ENCODE measurements at regions not wholly inside any gene's neighbourhood (a gene's known extent, or its start where the extent isn't known, plus 50 kb on each side); places are given as distances from the start of the nearest gene placed in this dataset.

DNA sequence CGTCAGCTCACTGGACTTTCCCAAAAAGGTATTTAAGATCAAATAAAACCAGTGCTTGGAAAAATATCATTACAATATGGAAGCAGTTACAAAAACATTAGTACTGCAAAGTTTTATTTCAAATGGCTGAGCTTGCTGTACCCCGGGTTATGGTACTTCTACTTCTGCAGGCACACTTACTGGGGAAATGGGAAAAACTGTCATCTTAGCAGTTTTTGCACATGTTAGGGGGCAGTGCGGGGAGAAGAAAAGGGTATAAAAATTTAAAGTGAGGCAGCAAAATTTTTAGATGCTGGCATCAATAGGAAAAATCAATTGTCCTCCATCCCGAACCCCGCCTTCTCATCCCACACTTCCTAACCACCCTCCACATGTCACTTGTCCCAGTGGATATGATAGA lies 133.4 kb downstream of the ATG4C start:
- DNase-seq: no peak

DNA sequence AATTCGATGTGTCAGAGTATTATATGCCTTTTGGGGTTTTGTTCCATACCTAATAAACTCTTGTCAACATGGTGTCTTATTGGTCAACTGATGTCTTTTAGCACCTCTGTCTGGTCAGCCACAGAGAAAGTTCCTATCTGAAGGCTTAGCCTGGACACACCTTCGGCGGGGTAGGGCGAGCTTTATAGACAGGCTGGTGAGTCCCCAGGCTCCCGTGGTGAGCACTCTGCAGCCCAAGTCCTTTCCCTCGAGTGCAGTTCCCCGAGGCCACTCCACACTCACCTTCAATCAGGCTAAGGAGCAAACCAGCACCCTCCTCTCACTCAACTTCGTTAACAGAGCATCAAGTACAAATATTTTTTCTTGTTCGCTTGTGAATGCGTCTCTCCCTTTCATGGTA lies 133.9 kb downstream of the ATG4C start:
- DNase-seq: no peak

DNA sequence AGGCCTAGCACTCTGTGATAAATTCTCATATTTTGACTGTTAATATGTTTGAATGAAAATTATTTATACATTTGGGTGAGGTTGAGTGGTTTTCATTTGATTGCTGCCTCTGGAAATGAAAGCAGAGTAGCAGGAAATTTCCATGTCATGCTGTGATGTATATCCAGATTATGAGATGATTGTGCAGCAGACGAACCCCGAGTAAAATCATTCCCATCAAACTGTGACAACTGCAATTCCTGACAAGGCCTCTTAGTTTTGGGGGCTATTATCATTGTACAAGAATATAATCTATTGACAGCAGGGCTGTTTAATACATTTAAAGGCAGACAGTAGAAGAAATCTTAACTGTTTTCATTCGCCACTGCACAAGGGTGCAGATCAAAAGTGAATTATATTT lies 134.8 kb downstream of the ATG4C start:
- DNase-seq: no peak

DNA sequence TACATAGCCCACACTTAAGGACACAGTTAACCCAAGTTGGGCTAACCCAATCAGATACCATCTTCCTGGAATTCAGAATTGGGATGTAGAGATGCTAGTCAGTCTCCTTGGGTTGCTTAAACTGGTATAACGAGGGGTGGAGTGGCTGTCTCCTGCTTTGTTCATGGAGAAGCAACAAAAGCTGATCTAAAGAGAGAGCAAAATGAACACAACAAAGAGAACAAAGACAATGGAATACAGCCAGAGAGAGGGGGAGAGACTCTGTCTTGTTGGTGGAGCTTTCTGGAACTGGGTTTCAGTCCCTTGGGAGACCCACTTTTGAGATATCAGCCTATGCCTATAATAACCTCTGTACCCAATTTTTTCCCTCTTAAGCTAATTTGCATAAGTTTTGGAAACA lies 138.1 kb downstream of the ATG4C start:
- no peak for DNase-seq

DNA sequence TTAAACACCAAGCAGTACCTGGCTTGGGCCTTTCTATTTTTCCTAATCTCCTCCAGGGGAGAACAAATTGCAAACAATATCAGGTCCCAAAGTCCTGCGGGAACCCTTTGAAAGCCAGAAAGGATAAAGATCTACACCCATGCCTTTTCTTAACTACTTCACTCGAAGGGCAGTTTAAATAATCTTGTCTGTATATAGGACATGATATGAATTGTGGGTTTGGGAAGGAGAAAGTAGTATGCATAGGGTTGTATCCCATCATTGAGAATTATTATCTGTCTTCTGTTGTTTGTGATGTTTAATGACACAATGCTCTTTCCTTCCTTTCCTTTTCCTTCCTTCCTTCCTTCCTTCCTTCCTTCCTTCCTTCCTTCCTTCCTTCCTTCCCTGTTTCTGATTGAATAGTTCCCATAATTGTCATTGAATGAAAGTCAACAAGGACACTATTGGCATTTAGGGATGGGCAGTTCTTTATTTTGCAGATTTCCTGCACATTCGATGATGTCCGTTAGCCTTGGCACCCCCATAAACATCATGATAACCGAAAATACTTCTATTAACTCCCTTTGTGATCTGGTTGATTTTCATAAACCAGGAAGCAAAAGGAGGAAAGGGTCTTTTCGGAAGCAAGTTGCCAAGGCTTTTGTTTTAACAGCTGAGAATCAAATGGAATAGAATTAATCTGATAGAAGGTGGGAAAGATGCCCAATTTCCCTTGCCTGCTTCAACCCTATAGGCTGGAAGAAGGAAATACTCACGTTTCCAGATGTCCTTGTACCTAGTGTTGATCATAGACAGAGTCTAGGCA lies 141.3 kb downstream of the ATG4C start:
- DNase-seq: no peak

DNA sequence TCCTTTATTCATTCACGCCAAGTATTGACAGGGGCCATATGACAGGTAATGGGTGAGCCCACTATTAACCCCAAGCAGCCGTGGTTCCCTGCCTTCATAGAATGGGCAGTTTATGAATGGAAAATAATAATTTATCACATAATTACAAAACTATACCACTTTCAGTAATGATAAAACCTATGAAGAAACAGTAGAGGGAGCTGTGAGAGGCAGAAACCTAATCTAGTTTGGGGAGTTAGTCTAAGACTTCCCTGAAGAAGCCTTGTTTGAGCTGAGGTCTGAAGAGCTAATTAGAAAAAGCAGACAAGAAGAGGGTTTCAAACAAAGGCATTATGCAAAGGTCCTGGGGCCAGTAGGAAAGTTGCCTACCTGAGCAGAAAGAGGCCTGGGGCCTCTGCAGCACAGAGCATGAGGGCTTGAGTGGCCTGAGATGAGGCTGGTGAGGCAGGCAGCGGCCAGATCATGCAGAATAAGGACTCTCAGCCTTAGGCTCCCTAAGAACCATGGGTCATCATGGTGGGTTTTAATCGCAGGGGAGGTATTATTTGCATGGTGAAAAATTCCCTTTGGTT lies 142.8 kb downstream of the ATG4C start:
- DNase-seq: no peak

DNA sequence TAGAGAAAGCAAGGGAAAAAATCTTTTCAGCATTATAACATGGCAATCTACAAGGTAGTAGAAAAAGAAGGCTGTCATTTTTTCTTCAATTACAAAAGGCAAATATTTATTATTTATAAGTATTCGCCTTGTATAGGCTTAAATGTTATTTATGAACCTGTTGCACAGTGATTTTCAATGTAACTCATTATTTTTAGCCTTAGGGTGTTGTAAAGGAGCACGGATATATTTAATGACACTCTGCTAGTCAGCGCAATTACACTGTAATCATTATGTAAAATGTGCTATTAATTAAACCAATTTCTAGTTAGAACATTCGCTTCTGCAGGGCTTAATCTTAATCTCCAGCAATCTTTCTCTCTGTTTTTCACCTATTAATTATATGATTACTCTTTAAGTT lies 145.0 kb downstream of the ATG4C start:
- no peak for DNase-seq

DNA sequence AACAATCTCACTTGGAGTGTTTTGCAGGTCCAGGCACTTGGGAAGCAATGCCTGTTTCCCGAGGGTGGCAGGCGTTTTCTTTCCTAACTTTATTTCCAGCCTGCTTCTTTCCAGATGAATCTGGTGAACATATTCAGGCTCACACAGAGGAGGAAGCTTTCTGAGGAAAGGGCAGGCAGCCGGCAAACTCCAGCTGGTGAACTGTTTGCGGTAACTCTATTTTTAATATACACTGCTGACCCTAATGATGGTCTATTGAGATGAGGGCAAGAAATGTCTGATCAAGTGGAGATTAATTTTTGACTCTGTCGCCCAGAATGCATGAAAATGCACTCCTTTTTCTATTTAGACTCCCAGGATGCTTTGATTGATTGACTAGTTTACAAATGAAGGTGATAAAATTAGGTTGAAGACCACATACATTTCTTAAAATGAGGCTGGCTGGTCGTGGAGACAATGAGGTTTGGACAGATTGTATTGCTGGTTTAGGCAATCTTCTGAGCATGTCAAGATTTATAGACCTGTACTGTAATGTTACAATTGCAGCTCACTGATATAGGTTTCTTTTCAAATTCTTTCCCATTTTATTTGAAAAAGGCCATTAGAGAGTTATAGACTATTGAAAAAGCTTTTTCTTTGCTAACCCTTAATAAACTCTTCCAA lies 153.8 kb downstream of the ATG4C start:
- no peak for DNase-seq

DNA sequence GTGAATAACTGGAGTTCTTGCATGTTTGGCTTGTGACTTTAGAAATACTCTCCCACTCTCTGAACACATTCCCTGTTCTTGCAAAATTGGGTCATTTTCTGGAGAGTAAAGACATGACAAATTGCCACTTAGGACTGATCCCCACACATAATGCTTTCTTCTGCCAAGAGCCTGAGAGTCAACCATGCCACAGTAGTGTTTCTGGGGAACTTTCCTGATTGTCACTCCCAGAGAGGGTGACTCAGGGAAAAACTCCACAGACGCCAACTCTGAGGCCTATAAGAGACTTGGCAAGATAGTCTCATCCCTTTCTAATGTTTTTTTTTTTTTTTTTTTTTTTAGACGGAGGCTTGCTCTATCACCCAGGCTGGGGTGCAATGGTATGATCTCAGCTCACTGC lies 157.8 kb downstream of the ATG4C start:
- DNase-seq: no peak

DNA sequence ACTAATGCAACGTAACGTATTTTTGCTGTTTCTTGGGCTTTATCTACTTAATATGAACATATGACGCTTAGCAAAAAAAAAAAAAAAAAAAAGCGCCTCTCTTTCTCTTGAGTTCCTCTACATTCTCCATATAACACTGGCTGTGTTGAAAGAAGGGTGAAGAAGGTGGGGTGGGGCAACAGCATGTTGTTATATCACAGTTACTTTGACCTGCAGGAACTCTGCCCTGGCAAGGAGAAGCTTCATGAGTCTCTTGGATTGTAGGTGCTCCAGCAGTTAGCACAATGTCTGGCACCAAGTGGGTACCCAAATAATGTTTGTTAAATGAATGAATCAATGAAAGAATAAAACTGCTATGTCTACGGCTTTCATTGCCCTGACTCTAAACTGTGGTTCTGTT lies 162.6 kb downstream of the ATG4C start:
- no peak for DNase-seq

DNA sequence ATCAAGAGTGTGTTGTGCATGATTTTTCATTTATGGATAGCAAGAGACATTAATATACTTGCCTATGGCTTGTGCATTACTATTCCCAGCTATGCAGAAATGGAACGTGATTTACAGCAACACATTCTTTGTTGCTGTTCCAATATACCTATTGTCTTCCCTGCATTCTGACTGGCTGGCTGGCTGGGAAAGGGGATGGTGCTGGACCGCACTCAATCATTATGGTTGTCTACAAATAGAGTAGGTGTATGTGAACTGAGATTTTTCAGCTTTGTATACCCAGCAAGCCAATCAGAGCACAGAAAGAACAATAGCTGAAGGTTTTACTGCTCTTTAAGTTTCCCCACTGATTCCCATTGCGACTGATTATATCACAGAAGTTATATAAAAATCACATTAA lies 167.5 kb downstream of the ATG4C start:
- DNase-seq: no peak

DNA sequence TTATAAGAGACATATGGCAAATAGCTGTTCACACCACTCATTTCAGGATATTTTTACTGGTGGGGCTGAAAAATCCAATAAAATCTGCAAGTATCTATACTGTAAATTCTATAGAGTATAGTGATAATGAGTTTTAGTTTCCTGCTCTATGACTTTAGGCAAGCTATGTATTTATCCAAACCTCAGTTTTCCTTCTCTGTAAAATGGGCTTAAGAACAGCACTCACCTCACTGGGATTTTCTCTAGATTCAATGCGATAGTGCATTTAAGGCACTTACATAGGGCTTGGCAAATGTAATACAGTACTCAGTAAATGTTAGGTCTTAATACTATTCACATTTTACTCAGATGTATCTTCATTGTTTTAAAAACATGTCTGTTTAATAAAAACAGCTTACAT lies 168.7 kb downstream of the ATG4C start:
- DNase-seq: no peak

DNA sequence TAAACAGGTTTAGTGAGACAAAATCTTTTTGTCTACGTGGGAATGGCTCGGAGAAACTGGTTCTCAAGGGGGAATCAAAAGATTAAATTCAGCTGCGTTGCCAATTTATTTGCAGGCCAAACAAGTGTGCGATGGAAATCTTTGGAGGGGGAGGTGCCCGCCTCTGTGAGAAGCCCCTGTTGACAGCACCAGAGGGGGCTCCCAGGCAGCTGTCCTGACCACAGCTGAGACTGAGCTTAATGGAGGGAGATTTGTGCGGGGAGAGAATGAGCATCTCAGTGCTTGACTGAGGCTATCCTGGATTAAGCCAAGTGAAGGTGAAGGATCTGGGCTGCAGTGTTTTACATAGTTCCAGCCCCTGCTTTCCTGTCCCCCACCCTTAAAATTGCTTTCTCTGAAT lies 169.7 kb downstream of the ATG4C start:
- DNase-seq: no peak

DNA sequence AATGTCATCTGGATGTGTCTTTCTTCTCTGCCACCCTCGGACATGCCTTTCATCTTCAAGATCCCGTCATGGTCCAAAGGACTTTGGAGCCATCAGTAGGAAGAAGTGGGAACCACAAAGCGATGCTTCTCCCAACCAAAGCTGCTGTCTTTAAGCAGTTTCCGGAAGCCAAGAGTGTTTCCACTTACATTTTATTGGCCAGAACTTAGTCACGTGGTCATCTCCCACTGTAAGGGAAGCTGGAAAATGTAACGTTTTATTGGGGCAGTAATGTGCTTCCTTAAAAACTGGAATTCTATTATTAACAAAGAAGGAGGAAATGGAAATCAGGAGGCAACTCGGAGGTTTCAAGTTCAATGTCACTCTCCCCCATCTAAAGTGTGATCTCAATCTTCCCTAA lies 170.8 kb downstream of the ATG4C start:
- no peak for DNase-seq

DNA sequence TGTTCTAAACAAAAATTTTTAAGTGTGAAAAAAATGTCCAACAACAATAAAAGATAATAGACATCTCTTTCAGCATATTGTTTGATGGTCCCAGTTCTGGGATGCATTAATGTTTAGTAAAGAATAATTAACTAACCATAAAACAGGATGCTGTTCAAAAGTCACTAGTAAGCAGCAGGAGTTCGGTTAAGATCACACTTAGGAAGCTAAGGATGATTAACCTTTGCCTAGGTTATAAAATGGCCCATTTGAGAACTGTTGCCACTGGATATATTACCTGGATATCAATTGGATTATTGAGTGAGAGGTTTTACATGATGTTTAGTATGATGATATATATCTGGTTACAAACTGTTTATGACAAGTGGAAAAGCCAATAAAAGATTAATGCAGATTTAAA lies 171.7 kb downstream of the ATG4C start:
- DNase-seq: no peak

DNA sequence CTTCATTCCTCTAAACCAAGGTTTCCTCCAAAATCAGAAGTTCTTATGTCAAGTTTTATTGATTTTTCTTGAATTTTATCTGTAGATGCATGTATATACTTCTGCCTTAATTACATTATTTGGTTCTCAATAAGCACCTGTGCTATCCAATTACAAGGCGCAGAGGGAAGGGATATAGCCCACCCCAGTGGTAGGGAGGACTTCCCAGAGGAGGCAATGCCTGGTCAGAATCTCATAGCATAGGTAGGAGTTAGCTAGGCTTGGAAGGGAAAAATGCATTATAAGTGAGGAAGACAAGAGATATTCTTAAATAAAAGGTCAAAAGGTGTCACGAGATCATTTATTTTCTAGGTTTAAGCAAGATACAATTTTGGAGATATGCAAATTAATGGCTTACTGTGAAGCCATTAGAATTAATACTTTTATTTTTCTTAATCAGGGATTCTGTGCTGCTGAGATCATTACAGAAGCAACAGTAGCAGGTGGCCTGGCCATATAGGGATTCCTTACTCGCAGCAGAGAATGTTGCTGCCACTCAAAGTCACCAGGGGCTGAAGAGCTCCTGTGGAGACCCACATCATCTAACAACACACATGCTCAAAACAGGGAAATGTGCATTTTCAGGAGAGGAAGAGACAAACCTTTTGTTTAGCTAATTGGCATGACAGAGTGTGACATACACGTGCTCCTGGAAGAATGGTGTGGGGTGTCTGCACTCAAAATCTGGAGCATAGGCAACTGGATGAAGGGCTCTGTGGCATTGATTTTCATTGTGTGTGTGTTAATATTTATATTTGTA lies 178.3 kb downstream of the ATG4C start:
- no peak for DNase-seq

DNA sequence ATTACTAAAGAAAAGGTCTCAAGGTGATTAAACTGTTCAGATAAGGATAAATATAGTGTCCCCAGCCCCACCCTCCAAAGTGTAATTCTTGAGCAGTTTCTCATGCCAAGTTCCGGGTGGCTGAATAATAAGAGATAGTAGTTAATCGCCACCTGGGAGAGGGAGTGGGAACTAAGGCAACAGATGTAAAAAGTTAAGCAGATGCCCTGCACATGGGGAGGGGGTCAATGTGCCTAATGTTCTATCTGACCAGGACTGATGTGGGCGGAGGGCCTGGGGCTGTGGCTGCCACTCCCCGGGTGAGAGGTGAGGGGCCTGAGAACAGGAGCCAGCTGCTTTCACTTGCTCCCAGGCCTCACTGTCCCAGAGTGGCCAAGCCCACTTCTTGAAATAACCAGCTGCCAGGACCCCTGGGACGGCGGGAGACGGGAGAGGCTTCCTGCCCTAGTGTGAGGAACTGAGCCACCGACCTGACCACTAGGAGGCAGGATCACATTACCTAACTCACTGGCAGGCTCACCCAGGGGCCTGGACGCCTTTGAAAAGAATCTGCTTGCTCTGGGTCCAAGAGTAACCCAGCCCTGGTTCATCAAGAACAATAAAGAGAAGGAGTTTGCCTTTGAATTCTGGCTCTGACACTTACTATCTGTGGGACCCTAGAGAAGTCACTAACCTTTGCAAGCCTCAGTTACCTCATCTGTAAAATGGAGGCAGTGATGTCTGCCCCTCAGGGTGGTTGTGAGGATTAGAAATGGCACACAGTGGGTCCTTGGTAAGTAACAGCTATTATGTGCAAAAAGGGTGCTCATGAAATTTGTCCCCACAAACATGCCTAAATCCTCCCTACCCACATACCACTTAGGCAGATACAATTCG lies 179.2 kb downstream of the ATG4C start:
- peak; percentile 59 for DNase-seq

DNA sequence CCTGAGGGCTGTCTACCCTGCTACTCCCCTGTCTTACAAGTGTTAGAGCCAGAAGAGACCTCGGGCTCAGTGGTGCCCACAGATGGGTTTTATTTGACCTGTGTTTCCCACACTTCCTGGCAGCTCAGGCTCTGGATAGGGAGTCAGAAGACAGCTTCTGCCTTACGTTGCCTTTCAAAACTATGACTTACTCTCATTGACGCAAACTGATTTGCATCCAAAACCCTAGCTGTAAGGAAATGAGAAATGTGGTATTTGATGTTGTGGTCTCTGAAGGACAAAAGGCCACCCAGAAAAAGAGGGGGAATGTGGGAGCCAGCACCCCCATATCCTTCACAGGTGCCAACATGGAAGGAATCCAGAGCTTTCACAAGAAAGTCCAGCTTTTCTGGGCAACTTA lies 180.2 kb downstream of the ATG4C start:
- no peak for DNase-seq

DNA sequence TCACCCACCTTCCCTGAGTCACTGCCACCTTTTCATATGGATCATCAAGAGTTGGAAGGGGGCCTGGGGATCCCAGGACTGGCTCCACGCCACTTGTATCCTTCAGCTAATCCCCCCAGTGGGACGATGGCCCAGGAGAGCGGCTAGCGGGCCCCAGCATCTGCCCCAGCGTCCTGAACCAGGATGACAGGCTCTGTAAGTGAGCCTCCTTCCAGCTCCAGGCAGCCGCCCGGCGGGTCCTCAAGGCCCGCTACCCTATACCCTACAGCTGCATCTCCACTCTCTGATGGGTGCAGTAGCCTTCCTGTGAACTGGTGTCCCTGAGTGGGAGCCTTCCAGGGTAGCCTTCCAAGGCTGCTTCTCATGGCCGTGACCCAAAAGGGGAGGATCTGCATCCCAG lies 183.1 kb downstream of the ATG4C start:
- DNase-seq: no peak

DNA sequence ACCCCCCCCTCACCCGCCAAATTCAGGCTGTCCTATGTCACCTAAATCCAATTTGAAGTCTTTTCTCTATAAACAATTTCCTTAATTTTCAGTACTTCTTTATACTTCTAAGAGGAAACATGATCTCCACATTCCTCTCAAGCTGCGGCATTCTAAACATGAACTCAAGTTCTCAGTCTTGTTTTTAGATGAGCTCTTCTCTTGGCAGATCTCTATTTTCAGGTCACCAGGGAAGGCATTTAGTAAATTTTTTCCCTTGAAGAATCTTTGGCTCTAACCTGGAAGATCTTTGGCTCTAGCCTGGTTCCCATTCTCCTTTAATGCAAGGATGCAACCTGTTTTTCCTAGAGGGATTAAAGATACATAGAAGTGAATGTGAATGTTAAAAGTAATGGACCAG lies 193.4 kb downstream of the ATG4C start:
- DNase-seq: no peak

DNA sequence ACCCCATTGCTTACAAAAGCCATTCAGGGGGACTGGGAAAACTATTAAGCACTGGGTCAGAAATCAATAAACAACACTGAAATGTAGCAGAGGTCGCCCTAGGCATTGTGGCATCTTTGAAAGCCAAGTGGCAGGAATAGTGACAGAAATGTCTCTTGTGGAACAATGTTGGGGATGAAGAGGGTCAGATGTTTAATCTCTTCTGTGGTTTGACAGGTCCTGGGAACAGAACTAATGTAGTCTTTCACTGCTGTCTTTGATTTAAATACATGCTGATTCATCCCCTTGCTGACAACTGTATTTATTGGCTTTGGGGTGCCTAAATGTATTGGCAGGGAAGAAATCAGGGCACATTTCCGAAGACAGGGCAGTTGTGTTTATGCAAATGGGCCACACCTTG lies 194.8 kb downstream of the ATG4C start:
- no peak for DNase-seq

DNA sequence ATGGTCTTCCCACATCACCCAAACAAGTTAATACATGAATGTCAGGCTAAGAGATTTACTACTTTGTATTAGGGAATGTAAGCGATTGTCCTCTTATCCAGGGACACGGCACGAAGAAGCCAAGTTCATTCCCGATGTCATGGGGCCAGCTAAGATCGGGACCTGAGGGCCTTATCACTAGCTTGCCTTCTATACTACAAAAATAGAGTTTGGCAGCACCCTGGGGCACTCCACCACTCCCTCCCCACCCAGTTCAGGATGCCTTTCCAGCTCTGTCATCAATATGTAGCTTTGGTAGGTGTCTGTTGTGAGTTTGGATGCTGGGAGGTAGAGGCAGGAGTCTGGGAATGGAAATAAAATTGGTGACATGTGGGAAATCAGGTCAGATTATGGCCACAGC lies 197.5 kb downstream of the ATG4C start:
- no peak for DNase-seq

DNA sequence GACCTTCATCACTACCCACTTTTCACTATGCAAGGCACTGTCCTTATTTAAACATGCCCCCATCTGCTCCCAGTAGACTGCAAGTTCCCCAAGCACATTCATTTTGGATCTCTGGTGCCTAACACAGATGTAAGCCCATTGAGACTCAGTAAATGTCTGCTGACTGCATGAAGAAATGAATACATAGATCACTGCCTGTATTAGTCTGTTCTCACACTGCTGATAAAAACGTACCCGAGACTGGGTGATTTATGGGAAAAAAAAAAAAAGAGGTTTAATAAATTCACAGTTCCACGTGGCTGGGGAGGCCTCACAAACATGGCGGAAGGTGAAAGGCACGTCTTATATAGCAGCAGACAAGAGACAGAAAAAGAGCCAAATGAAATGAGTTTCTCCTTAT lies 204.9 kb downstream of the ATG4C start:
- DNase-seq: no peak
